ENCODE measurements at regions not wholly inside any gene's neighbourhood (a gene's known extent, or its start where the extent isn't known, plus 50 kb on each side); places are given as distances from the start of the nearest gene placed in this dataset.

DNA sequence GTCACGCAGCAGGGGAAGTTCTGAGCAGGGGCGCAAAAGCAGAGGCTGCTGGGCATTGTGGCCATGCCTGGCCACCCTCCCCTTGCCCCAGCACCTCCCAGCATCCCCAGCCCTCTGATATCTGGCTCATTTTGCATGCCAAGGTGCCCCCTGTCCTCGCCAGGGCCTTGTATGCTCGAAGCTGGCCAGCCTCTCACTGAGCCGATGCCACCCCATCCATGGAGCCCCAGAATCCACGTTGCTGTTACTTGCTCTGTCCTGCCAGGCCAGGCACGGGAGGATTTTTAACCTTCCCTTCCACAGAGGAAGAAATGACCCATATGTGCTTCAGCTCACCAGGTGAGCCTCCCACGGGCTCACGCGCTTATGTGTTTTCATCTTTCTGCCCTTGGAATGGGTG, 413.4 kb downstream of the BCL11B start:
- Histone ChIP-seq H3K36me3 (ENCODE audit: insufficient read depth, low read length) (no peaks in the 10 kb centered on the region), H3K9me3 (ENCODE audit: low read length) (no peaks in the 10 kb centered on the region), H3K27me3 (ENCODE audit: insufficient read depth, low read length) (peaks cover 6% of the 10 kb centered on the region), H3K4me1 (ENCODE audit: insufficient read depth, low read length) (no peaks in the 10 kb centered on the region), H2AFZ (ENCODE audit: low read depth, low read length) (no peak overlapping the region), H3K4me3 (ENCODE audit: low read length) (no peak overlapping the region)

GRCh38 chr14:98859301-98859700, 412.7 kb downstream of the BCL11B start:
- Histone ChIP-seq H2AFZ (ENCODE audit: low read depth, low read length) (no peak overlapping the region), H3K36me3 (ENCODE audit: insufficient read depth, low read length) (no peaks in the 10 kb centered on the region), H3K4me3 (ENCODE audit: low read length) (no peak overlapping the region), H3K4me1 (ENCODE audit: insufficient read depth, low read length) (no peaks in the 10 kb centered on the region), H3K27me3 (ENCODE audit: insufficient read depth, low read length) (peaks cover under 1% of the 10 kb centered on the region), H3K9me3 (ENCODE audit: low read length) (no peaks in the 10 kb centered on the region)

GRCh38 chr14:98864211-98864610, 407.8 kb downstream of the BCL11B start:
- Histone ChIP-seq H3K4me1 (ENCODE audit: insufficient read depth, low read length) (no peaks in the 10 kb centered on the region), H2AFZ (ENCODE audit: low read depth, low read length) (no peak overlapping the region), H3K4me3 (ENCODE audit: low read length) (no peak overlapping the region), H3K9me3 (ENCODE audit: low read length) (no peaks in the 10 kb centered on the region), H3K36me3 (ENCODE audit: insufficient read depth, low read length) (no peaks in the 10 kb centered on the region), H3K27me3 (ENCODE audit: insufficient read depth, low read length) (no peaks in the 10 kb centered on the region)

- Histone ChIP-seq H3K36me3 (ENCODE audit: insufficient read depth, low read length) (no peaks in the 10 kb centered on the region), H2AFZ (ENCODE audit: low read depth, low read length) (no peak overlapping the region), H3K4me1 (ENCODE audit: insufficient read depth, low read length) (no peaks in the 10 kb centered on the region), H3K27me3 (ENCODE audit: insufficient read depth, low read length) (no peaks in the 10 kb centered on the region), H3K9me3 (ENCODE audit: low read length) (no peaks in the 10 kb centered on the region), H3K4me3 (ENCODE audit: low read length) (no peak overlapping the region)
Measured at GRCh38 chr14:98867146-98867545, 404.9 kb downstream of the BCL11B start.

GRCh38 chr14:98867726-98868125, 404.3 kb downstream of the BCL11B start:
- H3K27me3 ChIP-seq (ENCODE audit: insufficient read depth, low read length), result no peaks in the 10 kb centered on the region
- no peak overlapping the region for H2AFZ ChIP-seq (ENCODE audit: low read depth, low read length)
- H3K4me3 ChIP-seq (ENCODE audit: low read length), result no peak overlapping the region
- H3K4me1 ChIP-seq (ENCODE audit: insufficient read depth, low read length), result no peaks in the 10 kb centered on the region
- no peaks in the 10 kb centered on the region for H3K9me3 ChIP-seq (ENCODE audit: low read length)
- no peaks in the 10 kb centered on the region for H3K36me3 ChIP-seq (ENCODE audit: insufficient read depth, low read length)

- Histone ChIP-seq H3K36me3 (ENCODE audit: insufficient read depth, low read length) (no peaks in the 10 kb centered on the region), H3K4me1 (ENCODE audit: insufficient read depth, low read length) (no peaks in the 10 kb centered on the region), H3K27me3 (ENCODE audit: insufficient read depth, low read length) (no peaks in the 10 kb centered on the region), H3K9me3 (ENCODE audit: low read length) (no peaks in the 10 kb centered on the region), H3K4me3 (ENCODE audit: low read length) (no peak overlapping the region), H2AFZ (ENCODE audit: low read depth, low read length) (no peak overlapping the region)
Measured at GRCh38 chr14:98868866-98869265, 403.1 kb downstream of the BCL11B start.

DNA sequence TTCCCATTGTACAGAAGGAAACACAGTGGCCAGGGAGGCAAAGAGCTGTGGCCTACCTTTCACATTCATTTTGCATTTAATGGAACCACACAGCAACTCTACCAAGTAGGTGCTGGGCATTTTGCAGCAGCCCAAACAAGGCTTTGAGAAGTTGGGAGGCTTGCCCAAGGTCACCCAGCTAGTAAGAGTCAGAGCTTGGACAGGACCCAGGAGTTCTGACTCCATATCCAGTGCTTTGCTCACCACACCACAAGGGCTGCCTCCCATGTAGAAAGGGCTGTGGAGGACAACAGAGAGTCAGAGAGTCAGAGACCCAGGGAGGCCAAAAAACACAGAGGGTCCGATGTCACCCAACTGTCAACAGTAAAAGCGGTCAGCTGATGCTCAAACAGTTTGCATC, 400.2 kb downstream of the BCL11B start:
- Histone ChIP-seq H3K4me1 (ENCODE audit: insufficient read depth, low read length) (no peaks in the 10 kb centered on the region), H3K4me3 (ENCODE audit: low read length) (no peak overlapping the region), H3K36me3 (ENCODE audit: insufficient read depth, low read length) (no peaks in the 10 kb centered on the region), H3K9me3 (ENCODE audit: low read length) (no peaks in the 10 kb centered on the region), H3K27me3 (ENCODE audit: insufficient read depth, low read length) (no peaks in the 10 kb centered on the region), H2AFZ (ENCODE audit: low read depth, low read length) (no peak overlapping the region)

DNA sequence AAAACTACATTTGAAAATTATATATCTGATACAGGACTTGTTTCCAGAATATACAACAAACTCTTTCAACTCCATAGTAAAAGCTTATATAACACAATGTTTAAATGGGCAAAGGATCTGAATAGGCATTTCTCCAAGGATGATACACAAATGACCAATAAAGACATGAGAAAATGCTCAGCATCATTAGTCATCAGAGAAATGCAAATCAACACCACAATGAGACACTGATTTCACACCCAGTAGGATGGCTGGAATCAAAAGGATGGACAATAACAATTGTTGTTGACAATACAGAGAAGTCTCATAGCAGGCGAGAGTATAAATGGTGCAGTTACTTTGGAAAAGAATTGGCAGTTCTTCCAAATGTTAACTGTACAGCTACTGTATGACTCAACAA, 394.9 kb downstream of the BCL11B start:
- Histone ChIP-seq H2AFZ (ENCODE audit: low read depth, low read length) (no peak overlapping the region), H3K27me3 (ENCODE audit: insufficient read depth, low read length) (no peaks in the 10 kb centered on the region), H3K36me3 (ENCODE audit: insufficient read depth, low read length) (no peaks in the 10 kb centered on the region), H3K4me3 (ENCODE audit: low read length) (no peak overlapping the region), H3K9me3 (ENCODE audit: low read length) (no peaks in the 10 kb centered on the region), H3K4me1 (ENCODE audit: insufficient read depth, low read length) (no peaks in the 10 kb centered on the region)

- Histone ChIP-seq H3K4me3 (ENCODE audit: low read length) (no peak overlapping the region), H3K36me3 (ENCODE audit: insufficient read depth, low read length) (no peaks in the 10 kb centered on the region), H3K27me3 (ENCODE audit: insufficient read depth, low read length) (no peaks in the 10 kb centered on the region), H3K9me3 (ENCODE audit: low read length) (no peaks in the 10 kb centered on the region), H2AFZ (ENCODE audit: low read depth, low read length) (no peak overlapping the region), H3K4me1 (ENCODE audit: insufficient read depth, low read length) (no peaks in the 10 kb centered on the region)
Measured at GRCh38 chr14:98878282-98878681, 393.7 kb downstream of the BCL11B start.

DNA sequence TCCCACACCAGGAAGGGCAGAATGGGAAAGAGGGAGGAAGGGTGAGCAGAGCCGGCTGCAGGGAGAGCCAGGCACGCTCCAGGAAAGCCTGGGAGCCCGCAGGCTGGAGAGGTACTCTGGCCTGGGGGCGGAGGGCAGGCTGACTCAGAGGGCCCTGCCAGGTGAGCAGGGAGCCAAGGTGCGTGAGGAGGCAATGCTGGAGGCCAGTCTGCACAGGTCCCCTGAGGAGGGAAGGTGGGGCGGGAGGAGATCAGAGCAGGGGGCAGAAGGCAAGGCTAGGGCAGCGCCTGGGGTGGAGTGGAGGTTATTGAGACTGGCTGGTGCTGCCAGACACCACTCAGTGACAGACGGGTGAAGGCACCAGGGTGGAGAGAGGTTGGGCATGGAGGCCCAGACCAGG, 385.0 kb downstream of the BCL11B start:
- no peaks in the 10 kb centered on the region for H3K36me3 ChIP-seq (ENCODE audit: insufficient read depth, low read length)
- no peak overlapping the region for H3K4me3 ChIP-seq (ENCODE audit: low read length)
- peaks cover 6% of the 10 kb centered on the region for H3K27me3 ChIP-seq (ENCODE audit: insufficient read depth, low read length)
- H2AFZ ChIP-seq (ENCODE audit: low read depth, low read length), result no peak overlapping the region
- H3K4me1 ChIP-seq (ENCODE audit: insufficient read depth, low read length), result no peaks in the 10 kb centered on the region
- no peaks in the 10 kb centered on the region for H3K9me3 ChIP-seq (ENCODE audit: low read length)

DNA sequence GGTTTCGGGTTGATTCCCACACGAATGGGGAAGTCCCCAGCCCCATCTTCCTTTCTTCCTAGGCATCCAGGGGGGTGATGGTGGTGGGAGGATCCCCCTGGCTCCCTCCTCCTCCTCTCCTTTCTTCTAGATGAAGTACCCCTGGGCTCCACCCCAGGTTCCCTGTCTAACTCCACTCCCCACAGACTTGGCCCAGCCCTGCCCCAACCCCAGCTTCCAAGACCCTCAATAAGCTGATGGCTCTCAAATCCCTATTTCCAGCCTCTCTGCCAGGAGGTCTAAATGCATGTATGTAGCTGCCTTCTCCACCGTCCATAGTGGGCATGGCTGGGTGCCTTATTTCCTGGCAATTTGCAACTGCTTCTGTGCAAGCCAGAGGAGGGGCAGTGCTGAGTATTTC, 383.7 kb downstream of the BCL11B start:
- no peaks in the 10 kb centered on the region for H3K36me3 ChIP-seq (ENCODE audit: insufficient read depth, low read length)
- no peak overlapping the region for H2AFZ ChIP-seq (ENCODE audit: low read depth, low read length)
- no peaks in the 10 kb centered on the region for H3K9me3 ChIP-seq (ENCODE audit: low read length)
- H3K4me3 ChIP-seq (ENCODE audit: low read length), result no peak overlapping the region
- H3K27me3 ChIP-seq (ENCODE audit: insufficient read depth, low read length), result peaks cover 6% of the 10 kb centered on the region
- no peaks in the 10 kb centered on the region for H3K4me1 ChIP-seq (ENCODE audit: insufficient read depth, low read length)

GRCh38 chr14:98888927-98889835, 382.8 kb downstream of the BCL11B start:
- Histone ChIP-seq H3K9me3 (ENCODE audit: low read length) (no peaks in the 10 kb centered on the region), H3K4me1 (ENCODE audit: insufficient read depth, low read length) (no peaks in the 10 kb centered on the region), H2AFZ (ENCODE audit: low read depth, low read length) (no peak overlapping the region), H3K4me3 (ENCODE audit: low read length) (no peak overlapping the region), H3K36me3 (ENCODE audit: insufficient read depth, low read length) (no peaks in the 10 kb centered on the region), H3K27me3 (ENCODE audit: insufficient read depth, low read length) (peaks cover 6% of the 10 kb centered on the region)

- Histone ChIP-seq H3K36me3 (ENCODE audit: insufficient read depth, low read length) (no peaks in the 10 kb centered on the region), H3K4me3 (ENCODE audit: low read length) (no peak overlapping the region), H3K9me3 (ENCODE audit: low read length) (no peaks in the 10 kb centered on the region), H3K4me1 (ENCODE audit: insufficient read depth, low read length) (no peaks in the 10 kb centered on the region), H3K27me3 (ENCODE audit: insufficient read depth, low read length) (peaks cover 6% of the 10 kb centered on the region), H2AFZ (ENCODE audit: low read depth, low read length) (no peak overlapping the region)
Measured at GRCh38 chr14:98889836-98890185, 382.2 kb downstream of the BCL11B start.

Measured in neuron (in vitro differentiated cells).